Stimulated activated CD4-positive, alpha-beta T cell treated with anti-CD3 and anti-CD28 coated beads, Interleukin-1b, Interleukin-23, amount 100 ng/mL, for 48 hours (primary cell): ENCODE measurements at regions not wholly inside any gene's neighbourhood (a gene's known extent, or its start where the extent isn't known, plus 50 kb on each side); places are given as distances from the start of the nearest gene placed in this dataset.

Experiments
- DNase-seq: peaks from one replicate; pipeline ENCODE4 v3.0.0-alpha.2; 2020

DNA sequence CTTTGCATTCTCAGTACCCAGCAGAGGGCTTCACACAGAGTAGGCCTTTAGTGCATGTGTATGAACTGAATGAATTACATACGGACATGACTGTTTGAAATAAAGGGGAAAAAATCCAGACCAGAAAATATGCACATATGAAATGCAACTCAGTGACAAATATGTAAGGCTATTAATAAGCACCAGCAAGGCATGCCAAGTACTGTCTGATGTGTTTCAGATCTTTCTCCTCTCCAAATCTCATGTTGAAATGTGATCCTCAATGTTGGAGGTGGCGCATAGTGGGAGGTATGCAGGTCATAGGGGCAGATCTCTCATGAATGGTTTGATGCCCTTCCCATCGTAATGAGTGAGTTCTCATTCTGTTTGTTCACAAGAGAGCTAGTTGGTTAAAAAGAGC is 87.3 kb upstream of the TOMM7 start:
- no peak for DNase-seq

DNA sequence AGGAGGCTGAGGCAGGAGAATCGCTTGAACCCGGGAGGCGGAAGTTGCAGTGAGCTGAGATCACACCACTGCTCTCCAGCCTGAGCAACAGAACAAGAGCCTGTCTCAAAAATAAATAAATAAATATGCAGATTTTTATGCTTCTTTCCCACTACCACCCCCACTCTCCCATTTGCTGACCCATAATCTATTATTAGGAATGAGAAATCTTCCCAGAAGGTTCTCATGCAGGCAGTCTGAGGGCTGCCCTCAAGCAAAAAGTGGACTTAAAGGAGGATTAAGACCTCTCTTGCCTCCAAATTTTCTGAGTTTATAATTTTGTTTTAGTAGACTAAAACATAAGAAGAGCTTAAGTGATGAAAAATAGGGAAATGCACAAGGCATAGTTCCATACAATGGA is 85.2 kb upstream of the TOMM7 start:
- DNase-seq = no peak

DNA sequence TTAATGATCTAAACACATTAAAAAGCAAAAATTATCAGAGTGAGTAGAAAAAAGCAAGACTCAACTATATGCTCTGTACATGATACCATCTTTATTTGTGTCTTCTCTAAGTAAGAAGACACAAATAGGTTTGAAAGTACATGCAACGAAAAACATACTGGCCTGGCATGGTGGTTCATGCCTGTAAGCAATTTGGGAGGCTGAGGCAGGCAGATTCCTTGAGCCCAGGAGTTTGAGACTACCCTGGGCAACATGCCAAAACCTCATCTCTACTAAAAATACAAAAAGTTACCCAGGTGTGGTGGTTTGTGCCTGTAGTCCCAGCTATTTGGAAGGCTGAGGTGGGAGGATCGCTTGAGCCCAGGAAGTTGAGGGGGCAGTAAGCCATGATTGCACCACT is 78.1 kb upstream of the TOMM7 start:
- no peak for DNase-seq

DNA sequence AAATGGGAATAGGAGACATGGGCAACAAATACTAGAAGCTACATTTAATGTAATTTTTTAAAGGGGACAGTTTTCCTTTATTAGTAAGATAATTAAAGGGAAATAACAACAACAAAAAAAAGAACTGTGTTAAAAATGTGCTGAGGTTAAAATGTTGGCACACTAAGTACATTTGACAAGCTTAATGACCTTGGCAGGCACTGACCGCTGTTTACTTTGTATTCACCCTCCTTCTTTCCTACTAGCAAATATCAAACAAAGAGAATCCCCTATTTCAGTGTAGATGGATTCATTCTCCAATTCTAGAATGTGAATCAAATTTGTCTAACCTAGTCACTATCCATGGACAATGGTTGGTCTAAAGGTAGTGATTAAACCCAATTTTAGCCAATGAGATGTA is 77.5 kb upstream of the TOMM7 start:
- no peak for DNase-seq

DNA sequence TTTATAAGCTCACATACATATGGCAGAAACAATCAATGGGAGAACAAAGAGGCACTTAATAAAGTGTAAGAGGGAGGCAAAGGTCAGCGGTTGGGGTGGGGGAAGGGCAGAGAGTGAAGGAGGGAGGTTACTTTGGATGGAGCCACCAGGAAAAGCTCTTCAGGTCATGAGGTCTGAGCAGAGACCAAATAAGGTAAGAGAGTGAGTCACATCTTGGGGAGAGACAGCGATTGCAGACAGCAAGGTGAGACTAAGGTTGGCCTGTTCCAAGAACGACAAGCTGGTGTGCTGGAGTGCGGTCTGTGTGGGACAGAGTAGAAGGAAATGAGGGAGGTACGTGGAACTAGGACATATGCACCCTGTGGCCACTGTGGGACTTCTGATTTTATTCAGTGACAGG is 74.3 kb upstream of the TOMM7 start:
- DNase-seq = no peak

DNA sequence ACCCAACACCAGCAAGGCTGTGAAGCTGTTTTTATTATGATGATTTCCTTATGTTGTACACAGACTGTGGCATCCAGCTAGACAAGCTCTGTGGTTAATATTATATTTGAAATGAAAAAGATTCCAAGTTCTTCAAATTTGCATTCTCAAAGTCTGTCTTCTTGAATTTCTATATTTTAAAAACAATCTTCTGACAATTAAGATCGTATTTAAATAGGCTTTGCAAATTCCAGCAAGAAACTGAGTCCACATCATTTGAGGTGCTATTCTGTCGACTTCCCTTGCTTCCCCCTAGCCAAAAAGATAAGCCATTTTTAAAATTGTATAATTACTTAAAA is 73.1 kb upstream of the TOMM7 start:
- no peak for DNase-seq

DNA sequence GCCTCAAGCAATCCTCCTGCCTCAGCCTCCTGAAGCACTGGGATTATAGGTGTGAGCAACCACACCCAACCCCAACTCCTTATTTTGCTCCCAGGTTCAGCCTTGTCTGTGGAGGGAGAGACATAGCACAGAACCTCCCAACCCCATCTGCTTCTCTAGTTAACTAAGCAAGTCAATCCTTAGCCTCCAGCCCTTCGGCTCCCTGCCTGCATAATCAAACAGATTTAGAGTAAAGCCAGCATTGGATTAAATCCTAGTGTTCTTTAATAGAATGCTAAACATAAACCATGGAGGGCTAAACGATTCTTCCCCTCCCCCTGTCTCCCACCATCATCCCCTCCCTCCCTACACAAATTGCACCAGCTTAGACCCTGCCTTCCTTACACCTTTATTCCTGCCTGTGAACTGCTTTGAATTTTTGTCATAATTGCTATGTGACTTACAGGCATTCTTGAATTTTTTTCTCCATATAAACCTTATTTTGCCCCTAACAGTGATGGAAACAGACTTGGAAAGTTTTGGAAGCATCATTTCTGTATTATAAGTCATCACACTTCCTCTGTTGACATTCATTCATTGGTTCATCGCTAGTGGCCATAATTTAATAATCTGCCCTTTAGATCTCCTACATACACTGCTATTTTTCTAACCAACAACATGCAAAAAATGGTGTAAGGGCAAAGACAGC is 72.6 kb upstream of the TOMM7 start:
- no peak for DNase-seq

DNA sequence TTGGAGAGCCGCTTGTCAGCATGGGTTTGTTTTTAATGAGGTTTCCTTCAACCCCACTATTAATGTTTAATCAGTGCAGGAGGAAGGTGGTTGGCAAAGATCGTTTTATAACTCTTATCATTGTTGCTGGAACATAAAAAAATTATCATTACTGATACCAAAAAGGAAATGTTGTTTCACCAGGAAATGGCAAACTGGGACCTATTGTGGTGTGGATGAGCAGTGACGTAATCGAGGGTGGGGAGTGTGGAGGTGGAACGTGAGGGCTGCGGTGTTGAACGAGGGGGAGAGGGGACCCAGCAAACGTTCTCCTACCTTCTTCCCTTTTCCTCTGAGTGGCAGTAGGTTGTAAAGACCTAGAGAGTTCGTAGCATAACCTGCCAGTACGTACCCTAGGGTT is 71.9 kb upstream of the TOMM7 start:
- no peak for DNase-seq

DNA sequence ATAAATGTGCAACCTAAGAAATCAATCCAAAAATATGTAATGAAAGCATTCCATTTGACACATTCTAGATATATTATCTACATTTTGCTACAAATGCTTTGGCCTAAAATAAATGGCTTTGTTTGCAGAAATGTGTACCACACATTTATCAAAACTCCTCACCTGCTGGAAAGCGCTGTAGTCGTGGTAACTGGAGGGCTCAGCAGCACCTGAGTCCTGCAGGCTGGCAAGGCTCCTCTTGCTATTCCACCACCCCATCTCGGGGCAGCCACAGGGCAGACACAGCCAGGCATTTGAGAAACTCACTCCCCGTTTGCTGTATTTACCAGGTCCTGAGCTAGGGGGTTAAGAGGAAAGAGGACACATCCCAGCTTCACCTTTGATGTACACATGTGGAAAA is 68.1 kb upstream of the TOMM7 start:
- DNase-seq = no peak

DNA sequence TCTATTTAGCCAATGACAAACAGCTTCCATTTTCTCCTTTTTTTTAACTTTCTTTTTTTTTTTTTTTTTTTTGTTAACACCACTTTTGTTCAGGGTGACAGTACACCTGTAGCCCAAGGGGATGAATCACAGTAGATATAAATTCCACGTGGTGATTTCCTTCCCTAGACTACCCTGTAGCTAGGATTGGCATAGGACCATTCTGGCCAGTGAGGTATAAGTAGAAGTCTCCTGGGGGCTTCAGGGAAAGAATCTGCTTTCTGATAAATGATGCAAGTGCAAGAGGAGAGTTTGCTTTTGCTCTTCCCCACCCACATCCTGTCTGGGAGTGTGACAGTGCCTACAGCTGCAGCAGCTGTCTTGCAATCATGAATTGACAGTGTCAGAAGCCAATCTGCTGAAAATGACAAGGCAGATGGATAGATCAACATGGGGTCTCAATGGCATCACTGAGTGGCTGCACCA is 63.2 kb upstream of the TOMM7 start:
- peak; percentile 82 for DNase-seq

DNA sequence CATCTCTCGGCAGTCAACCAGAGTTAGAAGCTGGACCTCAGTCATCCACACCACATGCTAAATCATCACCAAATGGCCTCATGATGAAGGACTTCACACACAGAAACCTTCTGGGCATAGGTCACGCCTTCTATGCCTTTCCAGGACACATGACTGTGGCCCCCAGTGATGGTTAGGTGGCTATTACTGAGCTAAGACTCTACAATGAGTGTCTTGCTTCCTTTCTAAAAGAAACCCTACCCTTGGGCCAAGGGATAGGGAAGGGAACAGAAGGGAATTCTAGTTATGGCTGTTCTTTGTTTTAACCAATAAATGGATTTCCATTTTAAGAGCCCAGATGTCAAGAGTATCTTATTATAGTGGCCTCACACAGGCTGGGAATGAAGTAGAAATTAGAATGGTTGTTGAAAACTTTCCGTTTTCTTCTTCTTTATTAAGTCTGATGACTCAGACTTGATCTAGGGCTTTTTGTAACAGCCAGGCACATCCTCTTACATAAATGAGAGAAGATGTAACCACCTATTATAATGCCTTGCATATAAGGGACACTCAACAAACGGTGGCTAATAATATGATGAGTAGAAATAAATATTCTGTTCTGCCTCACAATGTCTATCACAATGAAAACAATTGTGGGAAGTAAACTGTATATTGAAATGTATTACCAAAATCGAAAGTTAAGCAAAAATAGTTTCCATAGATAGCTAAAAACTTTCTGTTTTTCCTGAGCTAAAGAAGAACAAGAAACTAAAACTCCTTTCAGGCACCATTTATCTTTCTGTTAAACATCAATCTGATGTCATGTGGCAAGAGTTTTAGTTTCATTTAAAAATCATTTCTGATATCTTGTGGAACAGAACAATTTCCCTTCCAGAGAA is 62.5 kb upstream of the TOMM7 start:
- no peak for DNase-seq

DNA sequence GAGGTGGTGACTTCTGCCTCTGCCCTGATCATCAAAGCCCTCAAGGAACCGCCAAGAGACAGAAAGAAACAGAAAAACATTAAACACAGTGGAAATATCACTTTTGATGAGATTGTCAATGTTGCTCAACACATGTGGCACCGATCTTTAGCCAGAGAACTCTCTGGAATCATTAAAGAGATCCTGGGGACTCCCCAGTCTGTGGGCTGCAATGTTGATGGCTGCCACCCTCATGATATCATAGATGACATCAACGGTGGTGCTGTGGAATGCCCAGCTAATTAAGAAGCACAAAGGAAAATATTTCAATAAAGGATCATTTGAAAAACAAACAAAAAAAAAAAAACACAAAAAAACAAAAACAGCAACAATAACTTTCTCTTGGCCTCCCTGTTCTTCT is 59.5 kb upstream of the TOMM7 start:
- no peak for DNase-seq

DNA sequence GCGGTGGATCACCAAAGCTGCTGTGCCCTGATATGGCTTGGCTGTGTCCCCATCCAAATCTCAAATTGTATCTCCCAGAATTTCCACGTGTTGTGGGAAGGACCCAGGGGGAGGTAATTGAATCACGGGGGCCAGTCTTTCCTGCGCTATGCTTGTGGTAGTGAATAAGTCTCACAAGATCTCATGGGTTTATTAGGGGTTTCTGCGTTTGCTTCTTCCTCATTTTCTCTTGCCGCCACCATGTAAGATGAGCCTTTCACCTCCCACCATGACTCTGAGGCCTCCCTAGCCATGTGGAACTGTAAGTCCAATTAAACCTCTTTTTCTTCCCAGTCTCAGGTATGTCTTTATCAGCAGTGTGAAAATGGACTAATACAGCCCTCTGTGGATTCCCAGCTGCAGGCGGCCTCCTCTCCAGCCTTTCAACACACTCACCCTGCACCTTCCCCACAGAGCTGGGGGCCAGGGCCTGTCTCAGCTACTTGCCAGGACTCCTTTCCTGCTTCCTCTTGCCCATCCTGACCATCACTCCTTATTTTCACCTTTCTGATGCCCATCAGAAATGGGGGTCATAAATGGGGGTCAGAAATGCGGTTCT is 57.2 kb upstream of the TOMM7 start:
- DNase-seq = no peak

DNA sequence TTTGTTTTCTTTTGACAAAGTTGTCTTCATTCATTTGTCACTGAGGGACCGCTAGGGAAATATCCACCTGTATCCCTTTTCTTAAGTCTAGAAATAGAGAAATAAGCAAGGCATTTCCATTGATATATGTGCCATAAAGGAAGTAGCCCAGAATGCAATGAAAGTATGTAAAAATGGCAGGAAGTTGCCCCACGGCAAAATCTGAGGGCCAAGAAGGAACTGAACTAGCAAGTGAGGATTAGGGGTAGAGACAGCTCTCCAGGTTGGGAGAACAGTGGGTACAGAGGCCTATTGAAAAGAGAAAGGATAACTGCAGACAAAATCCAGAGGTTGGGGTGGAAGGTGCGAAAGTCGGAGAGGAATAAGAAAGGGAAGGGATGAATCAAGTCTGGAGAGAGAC is 56.6 kb upstream of the TOMM7 start:
- no peak for DNase-seq

DNA sequence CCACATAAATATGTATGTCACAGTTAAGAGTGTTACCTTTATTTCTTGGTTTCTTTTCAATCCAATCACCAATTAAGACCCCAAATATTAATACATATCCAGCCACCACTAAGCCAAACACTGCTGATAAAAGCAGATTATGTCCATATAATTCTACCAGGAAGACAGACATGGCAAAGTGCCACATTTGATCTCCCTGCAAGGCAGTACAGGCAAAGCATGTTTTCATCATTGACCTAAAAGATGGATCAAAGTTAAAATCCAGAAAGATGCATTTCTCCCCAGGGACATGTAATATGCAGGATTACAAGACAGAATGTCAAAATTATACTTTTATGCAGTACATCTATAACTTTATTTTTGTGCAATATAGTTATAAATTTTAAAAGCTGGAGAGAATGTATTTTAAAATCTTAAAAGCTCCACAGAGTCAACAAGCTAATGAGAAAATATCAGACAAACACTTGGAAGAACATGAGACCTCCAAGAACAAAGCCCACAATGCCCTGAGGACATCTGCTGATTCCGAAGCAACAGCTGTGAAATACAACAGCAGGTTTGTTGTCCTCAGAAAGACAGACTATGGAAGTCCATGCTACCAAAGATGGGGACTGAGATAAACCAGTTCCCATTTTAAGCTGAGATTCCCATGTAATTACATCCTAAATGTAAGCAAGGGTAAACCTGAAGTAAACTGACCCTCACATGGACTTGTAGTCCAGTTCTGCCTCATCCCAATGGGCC is 54.5 kb upstream of the TOMM7 start:
- DNase-seq = no peak

DNA sequence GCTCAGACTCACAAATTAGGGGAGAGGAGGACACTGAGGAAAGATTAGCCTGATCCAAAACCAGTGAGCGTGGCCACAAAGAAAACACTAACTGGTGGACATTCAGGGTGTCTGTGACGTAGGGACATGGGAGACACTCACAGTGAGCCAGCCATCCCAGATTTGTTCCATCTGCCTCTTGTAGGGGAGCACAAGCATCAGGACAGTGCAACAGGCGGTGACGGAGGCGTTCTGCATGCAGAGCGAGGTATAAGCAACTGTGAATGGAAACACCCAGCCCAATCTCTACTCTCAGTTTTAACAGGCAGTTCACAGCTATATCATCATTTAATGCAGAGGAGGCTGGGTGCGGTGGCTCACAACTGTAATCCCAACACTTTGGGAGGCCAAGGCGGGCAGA is 52.8 kb upstream of the TOMM7 start:
- no peak for DNase-seq

DNA sequence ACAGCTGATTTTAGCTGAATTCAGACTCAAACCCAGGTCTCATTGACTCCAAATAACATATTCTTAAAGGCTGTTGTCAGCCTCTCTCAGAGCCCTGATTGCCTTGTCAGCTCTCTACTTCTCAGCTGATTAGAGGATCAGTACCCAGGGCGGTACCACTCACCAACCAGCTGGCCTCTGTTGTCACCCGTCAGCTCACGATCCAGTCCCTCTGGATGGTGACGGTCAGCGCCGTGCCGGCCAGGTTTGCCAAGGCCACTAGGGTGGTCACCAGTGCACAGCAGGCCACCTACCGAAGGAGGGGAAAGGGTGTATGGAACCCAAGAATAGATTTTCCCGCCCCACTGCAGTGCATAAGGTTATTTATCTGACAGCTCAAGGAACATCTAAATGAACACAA is 52.3 kb upstream of the TOMM7 start:
- DNase-seq = no peak
